GM12874 (cell line): ENCODE measurements at regions not wholly inside any gene's neighbourhood (a gene's known extent, or its start where the extent isn't known, plus 50 kb on each side); places are given as distances from the start of the nearest gene placed in this dataset.

ENCODE experiments used
- CTCF ChIP-seq: IDR thresholded peaks from 2 replicates; pipeline ENCODE4 v1.5.1; 2011; ENCODE audit warnings: low read depth, mild to moderate bottlenecking, control low read depth, low read length, moderate library complexity; ENCODE audit not compliant: insufficient read depth

DNA sequence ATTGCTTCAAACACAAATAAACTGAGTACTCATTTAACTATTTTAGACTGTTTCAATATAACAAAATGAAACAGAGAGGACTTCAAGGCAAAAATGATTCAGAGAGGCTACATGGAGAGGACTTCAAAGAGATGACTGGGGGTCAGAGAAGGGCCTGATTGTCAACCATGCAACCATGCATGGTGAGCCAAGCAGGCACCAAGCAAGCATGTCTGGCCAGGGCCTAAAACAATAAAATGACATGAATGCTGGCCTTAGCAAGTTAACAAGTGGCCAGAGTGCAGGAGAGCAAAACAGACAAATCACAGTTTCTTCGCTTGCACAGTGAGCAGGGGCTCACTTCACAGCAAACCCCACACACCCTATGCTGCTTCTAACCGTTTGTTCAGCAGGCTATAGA is 356.5 kb upstream of the MTPN start:
- no peak for TF ChIP-seq CTCF

- no peak for TF ChIP-seq CTCF
Measured at GRCh38 chr7:136326045-136326609, 349.0 kb upstream of the MTPN start.

DNA sequence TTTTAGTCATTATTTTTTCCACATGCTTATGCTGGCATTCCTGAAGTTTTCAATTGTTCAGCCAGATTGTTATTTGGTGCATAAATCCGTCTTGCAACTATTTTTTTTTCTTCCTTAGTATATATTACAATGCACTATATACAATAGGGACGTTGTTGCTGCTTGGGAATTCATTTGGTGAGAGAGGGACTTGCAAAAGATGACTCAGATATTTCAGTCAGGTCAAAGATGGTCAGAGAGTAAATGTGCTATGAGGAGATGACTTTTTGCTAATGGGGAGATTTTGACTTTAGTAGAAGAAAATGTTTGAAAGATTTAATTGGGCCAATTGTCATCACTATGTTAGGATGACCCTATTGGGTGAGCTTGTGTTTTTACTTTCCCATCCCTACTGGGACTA is 348.4 kb upstream of the MTPN start:
- no peak for TF ChIP-seq CTCF

DNA sequence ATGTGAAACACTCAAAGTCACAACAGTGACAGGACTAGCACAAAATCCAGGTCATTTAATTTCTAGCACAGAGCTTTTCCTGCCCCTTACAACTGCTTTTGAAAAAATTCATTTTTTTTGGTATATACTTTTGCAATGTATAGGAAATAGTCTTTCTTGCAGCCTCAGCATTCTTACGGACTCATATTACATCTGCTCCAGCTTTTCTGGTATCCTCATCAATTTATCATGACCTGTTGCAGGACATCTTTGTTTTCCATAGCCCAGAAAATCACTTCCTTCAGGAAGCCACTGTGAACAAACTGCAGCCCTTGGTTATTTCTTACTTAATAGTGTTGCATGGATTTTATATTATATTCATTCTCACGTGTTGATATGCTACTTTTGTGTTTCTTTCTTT is 347.9 kb upstream of the MTPN start:
- TF ChIP-seq CTCF = no peak

GRCh38 chr7:136324073-136324704 is 347.0 kb upstream of the MTPN start:
- TF ChIP-seq CTCF = no peak

DNA sequence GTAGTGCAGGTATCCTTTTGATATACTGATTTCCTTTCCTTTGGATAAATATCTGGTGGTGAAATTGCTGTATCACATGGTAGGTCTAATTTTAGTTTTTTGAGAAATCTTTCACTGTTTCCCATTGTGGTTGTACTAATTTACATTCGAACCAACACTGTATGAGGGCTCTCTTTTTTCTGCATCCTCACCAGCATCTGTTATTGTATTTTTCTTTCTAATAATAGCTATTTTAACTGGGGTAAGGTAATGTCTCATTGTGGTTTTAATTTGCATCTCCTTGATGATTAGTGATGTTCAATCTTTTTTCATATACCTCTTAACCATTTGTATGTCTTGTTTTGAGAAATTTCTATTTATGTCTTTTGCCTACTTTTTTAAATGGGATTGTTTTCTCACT is 335.4 kb upstream of the MTPN start:
- no peak for TF ChIP-seq CTCF

DNA sequence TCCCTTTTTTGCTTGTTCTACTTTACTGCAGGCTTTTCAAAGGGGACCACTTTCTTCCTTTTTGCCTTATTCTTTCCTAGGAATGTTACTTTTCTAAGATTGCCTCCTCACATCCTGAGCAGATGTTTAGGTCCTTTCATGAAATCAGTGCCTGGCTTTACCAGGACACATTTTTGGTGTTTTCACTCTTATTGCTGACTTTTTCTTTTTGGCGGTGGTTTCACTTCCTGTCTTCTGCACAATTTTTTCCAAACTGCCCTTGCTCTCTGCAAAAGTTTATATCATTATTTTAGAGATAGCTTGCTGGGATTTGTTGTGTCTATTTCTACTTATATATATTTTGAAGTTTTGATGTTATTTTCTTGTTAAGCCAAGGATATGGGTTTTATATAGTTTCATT is 332.2 kb upstream of the MTPN start:
- TF ChIP-seq CTCF = no peak
